GF-D8 (cell line): ENCODE measurements at regions not wholly inside any gene's neighbourhood (a gene's known extent, or its start where the extent isn't known, plus 50 kb on each side); places are given as distances from the start of the nearest gene placed in this dataset.
A peak's percentile ranks its signal among the peaks of the same experiment; 100 is the strongest.

Source experiments
- DNase-seq: peaks from one replicate; lab custom pipeline; 2025; lab: John Stamatoyannopoulos, UW

- no peak for DNase-seq
Measured at GRCh38 chr1:98287626-98288025, 366.8 kb upstream of the DPYD start.

GRCh38 chr1:98286656-98287055 is 365.8 kb upstream of the DPYD start:
- no peak for DNase-seq

GRCh38 chr1:98285286-98285685 is 364.5 kb upstream of the DPYD start:
- DNase-seq: peak; percentile 43

- no peak for DNase-seq
Measured at GRCh38 chr1:98280049-98280448, 359.2 kb upstream of the DPYD start.

GRCh38 chr1:98278055-98278454 is 357.2 kb upstream of the DPYD start:
- DNase-seq: no peak

GRCh38 chr1:98277118-98277517 is 356.3 kb upstream of the DPYD start:
- no peak for DNase-seq

GRCh38 chr1:98276514-98276913 is 355.7 kb upstream of the DPYD start:
- DNase-seq: no peak

GRCh38 chr1:98268316-98268715 is 347.5 kb upstream of the DPYD start:
- no peak for DNase-seq

- DNase-seq: no peak
Measured at GRCh38 chr1:98267423-98267822, 346.6 kb upstream of the DPYD start.

- no peak for DNase-seq
Measured at GRCh38 chr1:98264727-98265126, 343.9 kb upstream of the DPYD start.

GRCh38 chr1:98260839-98261238 is 340.0 kb upstream of the DPYD start:
- no peak for DNase-seq

GRCh38 chr1:98260412-98260811 is 339.6 kb upstream of the DPYD start:
- no peak for DNase-seq

- peak; percentile 40 for DNase-seq
Measured at GRCh38 chr1:98256700-98257099, 335.9 kb upstream of the DPYD start.

GRCh38 chr1:98253145-98253544 is 332.3 kb upstream of the DPYD start:
- DNase-seq: no peak

GRCh38 chr1:98251497-98251896 is 330.7 kb upstream of the DPYD start:
- no peak for DNase-seq

GRCh38 chr1:98232678-98233077 is 311.8 kb upstream of the DPYD start:
- DNase-seq: no peak

GRCh38 chr1:98222706-98223105 is 301.9 kb upstream of the DPYD start:
- DNase-seq: no peak

GRCh38 chr1:98221923-98222322 is 301.1 kb upstream of the DPYD start:
- DNase-seq: no peak

GRCh38 chr1:98217601-98218000 is 296.8 kb upstream of the DPYD start:
- DNase-seq: no peak

GRCh38 chr1:98216304-98216703 is 295.5 kb upstream of the DPYD start:
- no peak for DNase-seq

GRCh38 chr1:98211271-98211845 is 290.5 kb upstream of the DPYD start:
- DNase-seq: no peak

GRCh38 chr1:98210563-98210962 is 289.7 kb upstream of the DPYD start:
- DNase-seq: no peak

GRCh38 chr1:98210064-98210463 is 289.2 kb upstream of the DPYD start:
- DNase-seq: no peak

GRCh38 chr1:98205291-98206017 is 284.6 kb upstream of the DPYD start:
- DNase-seq: no peak
